Upper lobe of left lung (tissue), 4 donors: ENCODE measurements at regions not wholly inside any gene's neighbourhood (a gene's known extent, or its start where the extent isn't known, plus 50 kb on each side); places are given as distances from the start of the nearest gene placed in this dataset.

ENCODE experiments used
- EP300 ChIP-seq, 4 donors: sonication (generic); formaldehyde crosslinking; IDR thresholded peaks; one replicate each; pipeline ENCODE4 v1.5.1; 2017; ENCODE audit warnings: antibody characterized with exemption in 4 of 4, control low read depth in 2 of 4
- POLR2A ChIP-seq, 4 donors: fragments of 450-650 bp; IDR thresholded peaks; one replicate each; pipeline ENCODE4 v1.5.1; 2016 to 2017; ENCODE audit warnings: antibody characterized with exemption in 4 of 4, mild to moderate bottlenecking in 2 of 4
- POLR2AphosphoS5 ChIP-seq, 2 donors: sonication (generic); formaldehyde crosslinking; IDR thresholded peaks; one replicate each; pipeline ENCODE4 v1.5.1; 2017; ENCODE audit warnings: antibody characterized with exemption in 2 of 2
- TF ChIP-seq, protein P1 (sequence below), 6 experiments: fragments of 450-650 bp in 4 of 6; fragments of 200-600 bp in 2 of 6; sonication (generic) in 2 of 6; IDR thresholded peaks; one replicate each; pipeline ENCODE4 v1.5.1; 2016 to 2019; ENCODE audit warnings: antibody characterized with exemption in 6 of 6

DNA sequence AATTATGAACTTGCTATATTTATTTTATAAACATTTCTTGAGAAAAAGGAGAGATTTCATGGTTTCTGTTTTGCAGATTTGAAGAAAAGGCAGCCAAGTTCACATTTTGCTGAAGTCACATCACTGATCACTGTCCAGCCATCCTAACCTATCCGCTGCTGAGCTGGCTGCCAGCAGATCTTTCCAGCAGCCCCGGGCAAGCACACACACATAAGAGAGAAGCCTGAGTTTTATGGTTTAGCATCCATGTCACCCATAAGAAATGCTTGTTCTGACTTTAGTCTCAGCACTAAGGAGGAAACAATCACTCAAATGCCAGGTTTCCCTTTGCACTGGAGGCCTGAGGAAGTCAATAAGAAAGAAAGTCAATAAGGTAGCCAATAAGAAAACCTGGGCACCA lies 287.1 kb downstream of the SMOC2 start:
- TF ChIP-seq, protein P1, sequence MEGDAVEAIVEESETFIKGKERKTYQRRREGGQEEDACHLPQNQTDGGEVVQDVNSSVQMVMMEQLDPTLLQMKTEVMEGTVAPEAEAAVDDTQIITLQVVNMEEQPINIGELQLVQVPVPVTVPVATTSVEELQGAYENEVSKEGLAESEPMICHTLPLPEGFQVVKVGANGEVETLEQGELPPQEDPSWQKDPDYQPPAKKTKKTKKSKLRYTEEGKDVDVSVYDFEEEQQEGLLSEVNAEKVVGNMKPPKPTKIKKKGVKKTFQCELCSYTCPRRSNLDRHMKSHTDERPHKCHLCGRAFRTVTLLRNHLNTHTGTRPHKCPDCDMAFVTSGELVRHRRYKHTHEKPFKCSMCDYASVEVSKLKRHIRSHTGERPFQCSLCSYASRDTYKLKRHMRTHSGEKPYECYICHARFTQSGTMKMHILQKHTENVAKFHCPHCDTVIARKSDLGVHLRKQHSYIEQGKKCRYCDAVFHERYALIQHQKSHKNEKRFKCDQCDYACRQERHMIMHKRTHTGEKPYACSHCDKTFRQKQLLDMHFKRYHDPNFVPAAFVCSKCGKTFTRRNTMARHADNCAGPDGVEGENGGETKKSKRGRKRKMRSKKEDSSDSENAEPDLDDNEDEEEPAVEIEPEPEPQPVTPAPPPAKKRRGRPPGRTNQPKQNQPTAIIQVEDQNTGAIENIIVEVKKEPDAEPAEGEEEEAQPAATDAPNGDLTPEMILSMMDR (IDR thresholded peaks at IDR 0.05) = no peak
- TF ChIP-seq POLR2AphosphoS5 (IDR thresholded peaks at IDR 0.05) (no peak), EP300 (IDR thresholded peaks at IDR 0.05) (no peak), POLR2A (IDR thresholded peaks at IDR 0.05) (no peak)
